ENCODE measurements at regions not wholly inside any gene's neighbourhood (a gene's known extent, or its start where the extent isn't known, plus 50 kb on each side); places are given as distances from the start of the nearest gene placed in this dataset.

GRCh38 chr2:12110481-12110880 is 364.0 kb downstream of the LPIN1 start:
- no peaks in the 10 kb centered on the region for H3K36me3 ChIP-seq (ENCODE audit: control insufficient read depth, insufficient read depth, low read length)
- no peak overlapping the region for H3K4me3 ChIP-seq (ENCODE audit: low read length)
- H2BK15ac ChIP-seq (replicated peaks; ENCODE audit: low read depth), result no peak overlapping the region
- H2BK120ac ChIP-seq (ENCODE audit: low read depth, low read length), result no peak overlapping the region
- no peak overlapping the region for H4K8ac ChIP-seq (ENCODE audit: low read depth, low read length)
- H4K5ac ChIP-seq (ENCODE audit: low read length), result no peak overlapping the region
- no peak for DNase-seq
- no peak overlapping the region for H3K9ac ChIP-seq (ENCODE audit: low read length)
- no peak overlapping the region for H3K27ac ChIP-seq (ENCODE audit: low read depth, low read length)
- no CpG with 5 or more reads among the region's 5 CpGs for WGBS (ENCODE audit: extremely low coverage, insufficient coverage, low lambda C conversion rate)
- no peak overlapping the region for H2AK5ac ChIP-seq (ENCODE audit: low read length)
- H3K27me3 ChIP-seq (ENCODE audit: insufficient read depth, low read length, poor library complexity), result no peaks in the 10 kb centered on the region
- H3K4me2 ChIP-seq (ENCODE audit: low read length), result no peak overlapping the region
- no peak overlapping the region for H3K18ac ChIP-seq (ENCODE audit: low read length)
- no peak overlapping the region for H3K56ac ChIP-seq (ENCODE audit: low read length)
- H3K79me2 ChIP-seq (ENCODE audit: control insufficient read depth, insufficient read depth, low read length), result no peaks in the 10 kb centered on the region
- H3K4ac ChIP-seq (ENCODE audit: low read depth, low read length), result no peak overlapping the region
- H2BK5ac ChIP-seq (ENCODE audit: low read length), result no peak overlapping the region
- no peaks in the 10 kb centered on the region for H3K79me1 ChIP-seq (ENCODE audit: low read length)
- H3K4me1 ChIP-seq (ENCODE audit: control insufficient read depth, low read depth, low read length), result peaks cover 2% of the 10 kb centered on the region
- no peak overlapping the region for H3K23ac ChIP-seq (ENCODE audit: low read length)

- no peak overlapping the region for H3K23ac ChIP-seq (ENCODE audit: low read length)
- DNase-seq, result no peak
- H3K36me3 ChIP-seq (ENCODE audit: control insufficient read depth, insufficient read depth, low read length), result no peaks in the 10 kb centered on the region
- H3K4me1 ChIP-seq (ENCODE audit: control insufficient read depth, low read depth, low read length), result peaks cover 2% of the 10 kb centered on the region
- H4K8ac ChIP-seq (ENCODE audit: low read depth, low read length), result no peak overlapping the region
- H3K27ac ChIP-seq (ENCODE audit: low read depth, low read length), result no peak overlapping the region
- H2BK15ac ChIP-seq (replicated peaks; ENCODE audit: low read depth), result no peak overlapping the region
- H3K18ac ChIP-seq (ENCODE audit: low read length), result no peak overlapping the region
- no peaks in the 10 kb centered on the region for H3K27me3 ChIP-seq (ENCODE audit: insufficient read depth, low read length, poor library complexity)
- no peak overlapping the region for H2AK5ac ChIP-seq (ENCODE audit: low read length)
- no peak overlapping the region for H4K5ac ChIP-seq (ENCODE audit: low read length)
- no peak overlapping the region for H2BK5ac ChIP-seq (ENCODE audit: low read length)
- no peak overlapping the region for H3K4me3 ChIP-seq (ENCODE audit: low read length)
- H2BK120ac ChIP-seq (ENCODE audit: low read depth, low read length), result no peak overlapping the region
- H3K4me2 ChIP-seq (ENCODE audit: low read length), result no peak overlapping the region
- no peak overlapping the region for H3K56ac ChIP-seq (ENCODE audit: low read length)
- H3K4ac ChIP-seq (ENCODE audit: low read depth, low read length), result no peak overlapping the region
- H3K79me1 ChIP-seq (ENCODE audit: low read length), result no peaks in the 10 kb centered on the region
- H3K79me2 ChIP-seq (ENCODE audit: control insufficient read depth, insufficient read depth, low read length), result no peaks in the 10 kb centered on the region
- WGBS (ENCODE audit: extremely low coverage, insufficient coverage, low lambda C conversion rate), result no CpG with 5 or more reads among the region's 1 CpG
- no peak overlapping the region for H3K9ac ChIP-seq (ENCODE audit: low read length)
Measured at GRCh38 chr2:12113412-12113811, 367.0 kb downstream of the LPIN1 start.

- Histone ChIP-seq H3K4me3 (ENCODE audit: low read length) (no peak overlapping the region), H2BK120ac (ENCODE audit: low read depth, low read length) (no peak overlapping the region), H3K4me2 (ENCODE audit: low read length) (no peak overlapping the region), H3K27me3 (ENCODE audit: insufficient read depth, low read length, poor library complexity) (no peaks in the 10 kb centered on the region), H2BK5ac (ENCODE audit: low read length) (no peak overlapping the region), H4K5ac (ENCODE audit: low read length) (no peak overlapping the region), H2AK5ac (ENCODE audit: low read length) (no peak overlapping the region), H3K79me2 (ENCODE audit: control insufficient read depth, insufficient read depth, low read length) (no peaks in the 10 kb centered on the region), H3K79me1 (ENCODE audit: low read length) (no peaks in the 10 kb centered on the region), H3K23ac (ENCODE audit: low read length) (no peak overlapping the region), H3K18ac (ENCODE audit: low read length) (no peak overlapping the region), H3K4me1 (ENCODE audit: control insufficient read depth, low read depth, low read length) (no peaks in the 10 kb centered on the region), H2BK15ac (replicated peaks; ENCODE audit: low read depth) (no peak overlapping the region), H3K9ac (ENCODE audit: low read length) (no peak overlapping the region), H3K4ac (ENCODE audit: low read depth, low read length) (no peak overlapping the region), H3K27ac (ENCODE audit: low read depth, low read length) (no peak overlapping the region), H4K8ac (ENCODE audit: low read depth, low read length) (no peak overlapping the region), H3K36me3 (ENCODE audit: control insufficient read depth, insufficient read depth, low read length) (no peaks in the 10 kb centered on the region), H3K56ac (ENCODE audit: low read length) (no peak overlapping the region)
- no peak for DNase-seq
- WGBS (ENCODE audit: extremely low coverage, insufficient coverage, low lambda C conversion rate), result no CpG with 5 or more reads among the region's 1 CpG
Measured at GRCh38 chr2:12114816-12115215, 368.4 kb downstream of the LPIN1 start.

GRCh38 chr2:12116228-12116750 is 369.9 kb downstream of the LPIN1 start:
- Histone ChIP-seq H3K27me3 (ENCODE audit: insufficient read depth, low read length, poor library complexity) (no peaks in the 10 kb centered on the region), H3K18ac (ENCODE audit: low read length) (no peak overlapping the region), H3K36me3 (ENCODE audit: control insufficient read depth, insufficient read depth, low read length) (no peaks in the 10 kb centered on the region), H3K4me1 (ENCODE audit: control insufficient read depth, low read depth, low read length) (no peaks in the 10 kb centered on the region), H2BK15ac (replicated peaks; ENCODE audit: low read depth) (no peak overlapping the region), H3K9ac (ENCODE audit: low read length) (no peak overlapping the region), H2BK120ac (ENCODE audit: low read depth, low read length) (no peak overlapping the region), H2AK5ac (ENCODE audit: low read length) (no peak overlapping the region), H3K79me2 (ENCODE audit: control insufficient read depth, insufficient read depth, low read length) (no peaks in the 10 kb centered on the region), H3K4me3 (ENCODE audit: low read length) (no peak overlapping the region), H3K27ac (ENCODE audit: low read depth, low read length) (no peak overlapping the region), H3K79me1 (ENCODE audit: low read length) (no peaks in the 10 kb centered on the region), H4K8ac (ENCODE audit: low read depth, low read length) (no peak overlapping the region), H3K56ac (ENCODE audit: low read length) (no peak overlapping the region), H2BK5ac (ENCODE audit: low read length) (no peak overlapping the region), H3K4ac (ENCODE audit: low read depth, low read length) (no peak overlapping the region), H4K5ac (ENCODE audit: low read length) (no peak overlapping the region), H3K23ac (ENCODE audit: low read length) (no peak overlapping the region), H3K4me2 (ENCODE audit: low read length) (no peak overlapping the region)
- whole genome bisulfite sequencing (ENCODE audit: extremely low coverage, insufficient coverage, low lambda C conversion rate), result no CpG with 5 or more reads among the region's 7 CpGs
- no peak for DNase-seq

- Histone ChIP-seq H4K8ac (ENCODE audit: low read depth, low read length) (no peak overlapping the region), H4K5ac (ENCODE audit: low read length) (no peak overlapping the region), H3K4me2 (ENCODE audit: low read length) (no peak overlapping the region), H3K79me1 (ENCODE audit: low read length) (no peaks in the 10 kb centered on the region), H3K36me3 (ENCODE audit: control insufficient read depth, insufficient read depth, low read length) (no peaks in the 10 kb centered on the region), H3K56ac (ENCODE audit: low read length) (no peak overlapping the region), H3K4ac (ENCODE audit: low read depth, low read length) (no peak overlapping the region), H3K23ac (ENCODE audit: low read length) (no peak overlapping the region), H3K9ac (ENCODE audit: low read length) (no peak overlapping the region), H3K27me3 (ENCODE audit: insufficient read depth, low read length, poor library complexity) (no peaks in the 10 kb centered on the region), H2BK5ac (ENCODE audit: low read length) (no peak overlapping the region), H2AK5ac (ENCODE audit: low read length) (no peak overlapping the region), H3K18ac (ENCODE audit: low read length) (no peak overlapping the region), H2BK120ac (ENCODE audit: low read depth, low read length) (no peak overlapping the region), H2BK15ac (replicated peaks; ENCODE audit: low read depth) (no peak overlapping the region), H3K4me1 (ENCODE audit: control insufficient read depth, low read depth, low read length) (no peaks in the 10 kb centered on the region), H3K4me3 (ENCODE audit: low read length) (no peak overlapping the region), H3K27ac (ENCODE audit: low read depth, low read length) (no peak overlapping the region), H3K79me2 (ENCODE audit: control insufficient read depth, insufficient read depth, low read length) (no peaks in the 10 kb centered on the region)
- no peak for DNase-seq
Measured at GRCh38 chr2:12119841-12120240, 373.4 kb downstream of the LPIN1 start.

- Histone ChIP-seq H3K79me2 (ENCODE audit: control insufficient read depth, insufficient read depth, low read length) (no peaks in the 10 kb centered on the region), H4K5ac (ENCODE audit: low read length) (no peak overlapping the region), H3K79me1 (ENCODE audit: low read length) (no peaks in the 10 kb centered on the region), H3K27me3 (ENCODE audit: insufficient read depth, low read length, poor library complexity) (no peaks in the 10 kb centered on the region), H3K23ac (ENCODE audit: low read length) (no peak overlapping the region), H3K4me1 (ENCODE audit: control insufficient read depth, low read depth, low read length) (no peaks in the 10 kb centered on the region), H2BK15ac (replicated peaks; ENCODE audit: low read depth) (no peak overlapping the region), H4K8ac (ENCODE audit: low read depth, low read length) (no peak overlapping the region), H3K56ac (ENCODE audit: low read length) (no peak overlapping the region), H3K4me2 (ENCODE audit: low read length) (no peak overlapping the region), H2AK5ac (ENCODE audit: low read length) (no peak overlapping the region), H3K36me3 (ENCODE audit: control insufficient read depth, insufficient read depth, low read length) (no peaks in the 10 kb centered on the region), H3K18ac (ENCODE audit: low read length) (no peak overlapping the region), H2BK120ac (ENCODE audit: low read depth, low read length) (no peak overlapping the region), H3K27ac (ENCODE audit: low read depth, low read length) (no peak overlapping the region), H3K4ac (ENCODE audit: low read depth, low read length) (no peak overlapping the region), H3K9ac (ENCODE audit: low read length) (no peak overlapping the region), H3K4me3 (ENCODE audit: low read length) (no peak overlapping the region), H2BK5ac (ENCODE audit: low read length) (no peak overlapping the region)
- no CpG with 5 or more reads among the region's 7 CpGs for WGBS (ENCODE audit: extremely low coverage, insufficient coverage, low lambda C conversion rate)
- no peak for DNase-seq
Measured at GRCh38 chr2:12120281-12121150, 374.1 kb downstream of the LPIN1 start.

All from mesendoderm (in vitro differentiated cells).